ENCODE measurements at regions not wholly inside any gene's neighbourhood (a gene's known extent, or its start where the extent isn't known, plus 50 kb on each side); places are given as distances from the start of the nearest gene placed in this dataset.

GRCh38 chr16:79893445-79893844 lies 292.9 kb upstream of the MAF start:
- Histone ChIP-seq H3K9me3 (no peaks in the 10 kb centered on the region), H3K27me3 (no peaks in the 10 kb centered on the region), H3K36me3 (no peaks in the 10 kb centered on the region), H3K4me1 (no peaks in the 10 kb centered on the region), H3K27ac (no peak overlapping the region), H3K4me3 (no peak overlapping the region)
- ATAC-seq: no peak
- DNase-seq: no peak
- intact Hi-C loops (cut with DNase I): no loop called here
- TF ChIP-seq, protein P1, sequence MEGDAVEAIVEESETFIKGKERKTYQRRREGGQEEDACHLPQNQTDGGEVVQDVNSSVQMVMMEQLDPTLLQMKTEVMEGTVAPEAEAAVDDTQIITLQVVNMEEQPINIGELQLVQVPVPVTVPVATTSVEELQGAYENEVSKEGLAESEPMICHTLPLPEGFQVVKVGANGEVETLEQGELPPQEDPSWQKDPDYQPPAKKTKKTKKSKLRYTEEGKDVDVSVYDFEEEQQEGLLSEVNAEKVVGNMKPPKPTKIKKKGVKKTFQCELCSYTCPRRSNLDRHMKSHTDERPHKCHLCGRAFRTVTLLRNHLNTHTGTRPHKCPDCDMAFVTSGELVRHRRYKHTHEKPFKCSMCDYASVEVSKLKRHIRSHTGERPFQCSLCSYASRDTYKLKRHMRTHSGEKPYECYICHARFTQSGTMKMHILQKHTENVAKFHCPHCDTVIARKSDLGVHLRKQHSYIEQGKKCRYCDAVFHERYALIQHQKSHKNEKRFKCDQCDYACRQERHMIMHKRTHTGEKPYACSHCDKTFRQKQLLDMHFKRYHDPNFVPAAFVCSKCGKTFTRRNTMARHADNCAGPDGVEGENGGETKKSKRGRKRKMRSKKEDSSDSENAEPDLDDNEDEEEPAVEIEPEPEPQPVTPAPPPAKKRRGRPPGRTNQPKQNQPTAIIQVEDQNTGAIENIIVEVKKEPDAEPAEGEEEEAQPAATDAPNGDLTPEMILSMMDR (IDR thresholded peaks at IDR 0.05): no peak

DNA sequence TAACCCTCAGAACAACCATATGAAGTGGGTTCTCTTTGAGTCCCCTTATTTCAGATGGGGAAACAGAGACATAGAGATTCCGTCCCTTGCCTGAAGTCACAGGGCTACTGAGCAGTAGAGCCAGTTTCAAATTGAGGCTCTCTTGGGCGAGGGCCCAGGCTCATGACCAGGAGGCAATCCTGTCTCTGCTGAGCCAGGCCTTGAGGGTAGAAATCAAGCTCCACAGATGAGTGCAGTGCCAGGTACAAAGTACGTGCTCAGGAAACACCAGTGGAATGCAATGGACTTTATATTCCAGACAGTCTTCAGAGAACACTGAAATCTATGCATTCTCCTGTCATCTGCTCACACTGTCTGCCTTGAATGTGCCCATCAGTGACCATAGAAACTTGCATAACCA lies 291.7 kb upstream of the MAF start:
- Histone ChIP-seq H3K4me3 (no peak overlapping the region), H3K4me1 (no peaks in the 10 kb centered on the region), H3K27me3 (no peaks in the 10 kb centered on the region), H3K36me3 (no peaks in the 10 kb centered on the region), H3K27ac (no peak overlapping the region), H3K9me3 (no peaks in the 10 kb centered on the region)
- ATAC-seq (no peak), DNase-seq (no peak)
- intact Hi-C loops (cut with DNase I): no loop called here
- TF ChIP-seq, protein P1 (IDR thresholded peaks at IDR 0.05): no peak

GRCh38 chr16:79891458-79891857 lies 290.9 kb upstream of the MAF start:
- ATAC-seq (no peak), DNase-seq (no peak)
- TF ChIP-seq, protein P1 (IDR thresholded peaks at IDR 0.05): no peak
- Histone ChIP-seq H3K9me3 (no peaks in the 10 kb centered on the region), H3K36me3 (no peaks in the 10 kb centered on the region), H3K27me3 (no peaks in the 10 kb centered on the region), H3K4me1 (no peaks in the 10 kb centered on the region), H3K4me3 (no peak overlapping the region), H3K27ac (no peak overlapping the region)
- intact Hi-C loops (cut with DNase I): no loop called here

- H3K27ac ChIP-seq: no peak overlapping the region
- intact Hi-C loops (cut with DNase I): no loop called here
- H3K27me3 ChIP-seq: no peaks in the 10 kb centered on the region
- no peaks in the 10 kb centered on the region for H3K9me3 ChIP-seq
- no peaks in the 10 kb centered on the region for H3K36me3 ChIP-seq
- ATAC-seq (no peak), DNase-seq (no peak)
- no peak overlapping the region for H3K4me3 ChIP-seq
- no peaks in the 10 kb centered on the region for H3K4me1 ChIP-seq
- TF ChIP-seq, protein P1 (IDR thresholded peaks at IDR 0.05): no peak
Measured at GRCh38 chr16:79887541-79888540, 287.3 kb upstream of the MAF start.

DNA sequence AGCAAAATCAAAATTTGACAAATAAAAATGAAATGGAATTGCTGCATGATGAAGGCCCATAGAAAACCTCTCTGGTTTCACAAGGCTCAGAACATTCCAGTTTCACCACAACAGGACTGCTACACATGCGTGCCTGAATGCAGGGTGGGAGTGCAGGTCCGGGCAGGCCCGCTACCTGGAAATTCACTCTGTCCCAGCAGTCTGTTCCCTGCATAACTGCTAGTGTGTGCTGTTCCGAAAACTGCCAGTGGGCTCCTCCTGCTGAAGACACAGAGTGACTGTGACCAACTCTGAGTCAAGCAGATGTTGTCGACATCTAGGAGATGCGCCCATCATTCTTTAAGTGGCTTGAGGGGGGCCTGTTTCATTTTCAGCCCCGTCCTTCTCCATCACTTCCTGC lies 284.8 kb upstream of the MAF start:
- DNase-seq: no peak
- TF ChIP-seq, protein P1 (IDR thresholded peaks at IDR 0.05): no peak
- intact Hi-C loops (cut with DNase I): no loop called here

More for the DNA sequence above, 284.8 kb upstream of the MAF start:
- no peaks in the 10 kb centered on the region for H3K27me3 ChIP-seq
- no peak overlapping the region for H3K27ac ChIP-seq
- no peak overlapping the region for H3K4me3 ChIP-seq
- no peaks in the 10 kb centered on the region for H3K4me1 ChIP-seq
- ATAC-seq: no peak
- H3K36me3 ChIP-seq: no peaks in the 10 kb centered on the region
- H3K9me3 ChIP-seq: no peaks in the 10 kb centered on the region

Data from upper lobe of right lung (tissue), 1 donor.